Frontal cortex (tissue), 3 donors: ENCODE measurements at regions not wholly inside any gene's neighbourhood (a gene's known extent, or its start where the extent isn't known, plus 50 kb on each side); places are given as distances from the start of the nearest gene placed in this dataset.

Source experiments
- DNase-seq, 2 donors: peaks; one replicate each; pipeline ENCODE4 v3.0.0; 2012; ENCODE audit warnings: low spot score in 2 of 2
- FAIRE-seq: peaks from 2 replicates; lab custom pipeline; 2012; peaks lifted over from hg19 to GRCh38; lab: Jason Lieb, UNC
- donor health status: control.
- donor health status: control.
- donor health status: control.

- no peak for FAIRE-seq
- no peak for DNase-seq
These were observed 480.0 kb upstream of the HS6ST1 start for GRCh38 chr2:128798502-128799283.

GRCh38 chr2:128799284-128799552, 480.6 kb upstream of the HS6ST1 start:
- DNase-seq (no peak), FAIRE-seq (no peak)

- DNase-seq (no peak), FAIRE-seq (no peak)
These were observed 481.1 kb upstream of the HS6ST1 start for GRCh38 chr2:128799730-128800129.

DNA sequence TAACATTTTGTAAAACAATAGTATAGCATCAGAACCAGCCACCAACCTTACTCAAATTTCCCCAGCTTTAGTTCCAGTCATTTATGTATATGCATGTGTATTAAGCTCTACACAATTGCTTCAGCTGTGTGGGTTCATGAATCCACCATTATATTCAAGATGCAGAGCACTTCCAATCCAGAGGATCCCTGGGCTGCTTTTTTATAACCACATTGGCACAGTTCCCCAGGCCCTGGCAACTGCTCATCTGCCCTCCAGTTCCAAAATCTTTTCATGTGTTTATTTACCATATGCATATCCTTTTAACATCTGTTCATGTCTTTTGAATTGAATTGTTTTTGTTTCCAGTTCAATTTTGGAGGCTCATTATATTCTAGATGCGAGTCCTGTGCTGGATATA, 482.9 kb upstream of the HS6ST1 start:
- no peak for DNase-seq
- FAIRE-seq, result no peak

DNA sequence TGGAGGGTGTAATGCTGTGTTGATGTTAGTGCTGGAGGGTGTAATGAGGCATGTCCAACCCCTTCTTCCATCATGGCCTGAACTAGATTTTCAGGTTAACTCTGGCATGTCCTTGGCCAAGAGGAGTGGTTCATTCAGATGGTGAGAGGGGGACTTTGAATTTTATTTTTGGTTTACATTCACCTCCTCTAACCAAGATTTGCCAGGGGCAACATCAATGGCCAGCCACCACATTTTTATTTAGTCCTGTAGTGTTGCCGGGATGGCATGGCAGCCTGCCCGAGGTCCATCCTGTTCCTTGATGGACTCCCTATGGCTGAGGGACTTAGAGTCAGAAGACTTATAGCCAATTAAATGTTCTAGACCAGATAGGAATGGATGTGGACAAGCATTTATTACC, 484.6 kb upstream of the HS6ST1 start:
- FAIRE-seq (no peak), DNase-seq (no peak)

DNA sequence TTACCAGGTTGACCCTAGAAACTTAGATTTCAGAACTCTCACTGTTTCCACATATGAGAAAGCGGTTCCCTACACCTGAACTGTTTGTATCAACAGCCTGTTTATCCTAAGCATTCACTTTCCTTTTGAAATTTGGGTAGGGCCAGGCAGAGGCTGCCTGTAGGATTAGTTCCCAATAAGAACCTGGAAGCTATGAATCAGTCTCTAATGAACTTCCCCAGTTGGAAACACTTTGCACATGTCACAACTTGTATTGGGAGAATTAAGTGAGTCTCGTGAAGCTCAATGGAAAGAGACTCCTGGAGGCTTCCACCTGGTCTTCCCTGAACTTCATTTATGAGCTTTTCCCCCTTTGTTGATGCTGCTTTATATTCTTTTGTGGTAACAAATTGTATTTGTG, 486.6 kb upstream of the HS6ST1 start:
- no peak for FAIRE-seq
- no peak for DNase-seq

DNA sequence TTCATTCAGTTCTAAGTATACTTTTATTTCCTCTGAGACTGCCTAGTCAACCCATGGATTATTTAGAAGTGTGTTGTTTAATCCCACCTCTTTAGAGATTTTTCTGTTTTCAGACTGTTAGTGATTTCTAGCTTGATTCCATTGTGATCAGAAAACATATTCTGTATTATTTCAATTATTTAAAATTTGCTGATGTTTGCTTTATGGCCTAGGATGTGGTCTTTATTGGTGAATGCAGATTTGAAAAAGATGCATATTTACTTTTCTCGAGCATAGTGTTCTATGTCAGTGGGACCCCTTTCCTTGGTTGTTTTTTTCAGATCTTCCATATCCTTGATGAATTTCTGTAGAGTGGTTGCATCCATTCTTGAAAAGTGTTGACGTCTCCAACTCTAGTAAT, 487.2 kb upstream of the HS6ST1 start:
- no peak for FAIRE-seq
- DNase-seq, result no peak

DNA sequence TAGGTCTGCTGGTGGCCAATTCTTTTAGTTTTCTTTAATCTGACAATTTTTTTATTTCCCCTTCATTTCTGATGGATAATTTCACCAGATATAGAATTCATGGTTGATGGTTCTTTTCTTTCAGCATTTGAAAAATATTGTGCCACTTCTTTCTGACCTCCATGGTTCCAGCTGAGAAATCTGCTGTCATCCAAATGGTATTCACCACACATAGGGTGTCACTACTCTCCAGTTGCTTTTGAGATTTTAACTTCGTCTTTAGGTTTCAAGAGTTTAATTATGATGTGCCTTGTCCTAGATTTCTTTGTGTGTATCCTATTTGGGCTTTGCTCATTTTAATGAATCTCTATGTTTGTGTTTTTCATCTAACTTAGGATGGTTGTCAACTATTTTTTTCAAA, 488.6 kb upstream of the HS6ST1 start:
- DNase-seq, result no peak
- no peak for FAIRE-seq

DNA sequence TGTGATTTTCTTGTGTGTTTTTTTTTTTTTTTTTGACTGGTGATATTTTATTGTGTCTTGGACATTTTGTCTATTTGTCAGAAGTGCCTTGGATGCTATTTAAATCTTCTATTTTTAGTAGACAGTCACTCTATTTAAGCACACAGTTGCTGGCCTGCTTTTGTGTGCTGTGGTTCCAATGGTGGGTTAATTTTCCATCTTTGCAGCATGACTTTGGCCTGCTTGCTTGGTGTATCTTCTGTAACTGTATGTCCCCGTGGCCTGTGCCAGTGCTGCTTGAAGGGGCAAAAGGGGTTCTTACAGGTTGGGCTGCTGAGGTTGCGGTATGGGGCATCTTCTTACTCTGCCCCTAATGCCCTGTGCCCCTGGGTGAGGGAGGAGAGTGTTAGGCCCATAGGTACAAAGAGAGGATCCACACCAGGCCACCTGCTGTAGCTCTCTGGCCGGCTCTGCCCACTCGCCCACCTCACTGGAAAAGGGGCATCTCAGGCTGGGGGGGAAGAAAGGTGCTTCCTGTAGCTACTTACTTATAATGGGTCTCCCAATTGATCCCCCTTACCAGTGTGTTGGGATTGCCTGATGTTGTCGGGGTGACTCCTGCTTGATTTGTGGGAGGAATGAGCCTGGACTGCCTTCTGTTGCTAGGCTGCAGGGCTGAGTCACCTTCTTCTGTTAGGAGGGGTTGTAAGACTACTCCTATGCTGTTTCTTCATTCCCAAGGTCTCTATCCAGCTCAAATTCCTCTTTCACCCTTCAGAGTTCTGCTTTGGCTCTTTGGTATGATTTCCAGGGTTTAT, 490.0 kb upstream of the HS6ST1 start:
- no peak for DNase-seq
- FAIRE-seq, result no peak

- no peak for FAIRE-seq
These were observed 490.6 kb upstream of the HS6ST1 start for GRCh38 chr2:128809259-128809636.

GRCh38 chr2:128809880-128810279, 491.2 kb upstream of the HS6ST1 start:
- DNase-seq (no peak), FAIRE-seq (no peak)

More at GRCh38 chr2:128809259-128809636, 490.6 kb upstream of the HS6ST1 start:
- DNase-seq, result no peak

DNA sequence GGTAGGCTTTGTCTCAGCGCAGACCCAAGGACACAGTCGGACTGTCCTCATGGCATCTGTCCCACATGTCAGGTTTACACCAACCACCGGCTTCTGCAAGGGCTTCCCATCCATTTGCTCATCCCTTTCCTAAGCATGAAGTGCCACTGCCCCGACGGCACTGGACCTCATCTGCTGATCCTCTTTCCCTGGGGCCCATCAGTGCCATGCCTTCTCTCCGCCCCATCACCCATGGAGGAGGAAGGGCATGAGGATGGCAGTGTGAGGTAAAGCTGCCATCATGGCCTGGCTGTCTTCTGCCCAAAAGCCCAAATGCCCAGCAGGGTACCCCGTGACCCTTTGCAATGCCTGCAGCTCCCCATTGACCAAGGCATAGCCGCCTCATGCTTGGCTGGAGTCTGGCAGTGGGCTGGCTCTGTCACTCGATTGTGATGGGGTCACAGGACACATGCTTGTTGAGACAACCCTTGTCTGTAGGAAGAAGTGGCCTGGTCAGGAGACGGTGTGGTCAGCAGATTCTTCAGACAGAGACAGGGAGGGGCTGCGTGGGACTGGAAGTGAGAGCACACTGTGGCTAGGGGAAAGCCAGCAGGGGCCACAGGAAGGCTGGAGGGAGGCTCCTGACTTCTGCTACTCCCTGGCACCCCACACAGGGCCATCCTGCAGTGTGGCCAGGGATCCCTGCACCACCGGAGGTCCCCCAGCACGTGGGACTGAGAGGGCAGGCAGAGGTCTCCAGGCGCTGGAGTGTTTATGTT, 493.7 kb upstream of the HS6ST1 start:
- no peak for DNase-seq
- FAIRE-seq, result no peak

- no peak for DNase-seq
- no peak for FAIRE-seq
These were observed 494.8 kb upstream of the HS6ST1 start for GRCh38 chr2:128813352-128814034.

DNA sequence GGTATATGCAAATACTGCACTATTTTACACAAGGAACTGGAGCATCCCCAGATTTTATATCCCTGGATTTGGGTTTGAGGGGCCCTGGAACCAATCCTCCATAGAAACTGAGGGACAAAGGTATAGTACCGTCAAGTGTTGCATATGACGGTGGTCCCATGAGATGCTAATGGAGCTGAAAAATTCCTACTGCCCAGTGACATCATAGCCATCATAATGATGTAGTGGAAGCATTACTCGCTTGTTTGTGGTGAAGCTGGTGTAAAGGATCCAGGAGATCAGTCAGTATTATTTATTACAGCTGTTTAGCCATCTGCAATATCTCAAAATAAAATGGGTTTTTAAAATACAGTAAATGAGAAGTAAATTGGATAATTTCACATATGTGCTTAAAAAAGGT, 496.6 kb upstream of the HS6ST1 start:
- FAIRE-seq, result no peak
- no peak for DNase-seq

GRCh38 chr2:128817171-128817570, 498.5 kb upstream of the HS6ST1 start:
- FAIRE-seq (no peak), DNase-seq (no peak)

GRCh38 chr2:128817813-128818212, 499.1 kb upstream of the HS6ST1 start:
- DNase-seq (no peak), FAIRE-seq (no peak)

GRCh38 chr2:128818248-128818647, 499.6 kb upstream of the HS6ST1 start:
- FAIRE-seq (no peak), DNase-seq (no peak)

GRCh38 chr2:128818704-128819491, 500.2 kb upstream of the HS6ST1 start:
- DNase-seq, result no peak
- FAIRE-seq, result no peak

GRCh38 chr2:128820452-128820851, 501.8 kb upstream of the HS6ST1 start:
- FAIRE-seq, result no peak

DNA sequence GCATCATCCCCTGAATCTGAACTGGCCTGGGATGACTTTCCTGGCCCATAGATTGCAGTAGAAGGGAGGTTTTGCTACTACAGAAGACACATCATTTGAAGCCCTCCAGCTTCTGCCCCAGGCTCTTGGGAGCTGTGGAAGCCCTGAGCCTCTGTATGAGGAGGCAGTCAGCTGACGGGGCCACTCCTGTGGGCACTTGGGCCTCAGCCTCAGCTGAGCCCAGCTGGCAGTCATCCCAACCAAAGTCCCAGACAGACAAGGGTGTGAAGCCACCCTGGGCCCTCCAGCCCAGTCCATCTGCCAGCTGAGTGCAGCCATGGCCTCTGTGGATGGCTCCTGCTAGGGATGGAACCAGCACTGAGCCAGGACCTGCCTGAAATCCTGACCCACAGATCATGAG, 502.3 kb upstream of the HS6ST1 start:
- FAIRE-seq, result no peak
- no peak for DNase-seq

More at GRCh38 chr2:128820452-128820851, 501.8 kb upstream of the HS6ST1 start:
- no peak for DNase-seq
